Keratinocyte (primary cell): ENCODE measurements at regions not wholly inside any gene's neighbourhood (a gene's known extent, or its start where the extent isn't known, plus 50 kb on each side); places are given as distances from the start of the nearest gene placed in this dataset.

ENCODE experiments used
- CTCF ChIP-seq, 3 experiments: IDR thresholded peaks in 1 of 3; conservative IDR thresholded peaks in 1 of 3; optimal IDR thresholded peaks in 1 of 3; 2 replicates in 2 of 3; 3 replicates in 1 of 3; pipeline versions ENCODE3 to v1.5.1; 2011; ENCODE audit warnings: low read length in 3 of 3, mild to moderate bottlenecking in 3 of 3, moderate library complexity in 2 of 3, control low read depth in 1 of 3, inconsistent platforms in 1 of 3; ENCODE audit not compliant: insufficient read depth in 2 of 3; ENCODE audit errors: extremely low read depth in 1 of 3
- EZH2 ChIP-seq: IDR thresholded peaks from one replicate; pipeline ENCODE4 v1.6.1; 2012; ENCODE audit warnings: inconsistent platforms, mild to moderate bottlenecking, low read length, moderate library complexity

GRCh38 chr12:20205854-20206253 lies 162.5 kb upstream of the PDE3A start:
- no peak for TF ChIP-seq CTCF (optimal IDR thresholded peaks at IDR 0.05 in 1 of 3, IDR thresholded peaks at IDR 0.05 in 1 of 3, conservative IDR thresholded peaks at IDR 0.05 in 1 of 3; ENCODE audit: extremely low read depth in 1 of 3, insufficient read depth in 2 of 3, low read length in 3 of 3)
- TF ChIP-seq EZH2, result no peak
